ENCODE measurements at regions not wholly inside any gene's neighbourhood (a gene's known extent, or its start where the extent isn't known, plus 50 kb on each side); places are given as distances from the start of the nearest gene placed in this dataset.
"Not testable (repeated sequence)": the region's sequence is repeated elsewhere in the genome, so short reads cannot be mapped to it uniquely, and the experiment has no call there.

GRCh38 chr3:31188112-31188511 lies 293.7 kb upstream of the GADL1 start:
- no peak for DNase-seq

- DNase-seq, result no peak
These were observed 294.9 kb upstream of the GADL1 start for GRCh38 chr3:31189330-31189729.

- no peak for DNase-seq
These were observed 295.5 kb upstream of the GADL1 start for GRCh38 chr3:31189971-31190370.

GRCh38 chr3:31191354-31191753 lies 296.9 kb upstream of the GADL1 start:
- DNase-seq, result no peak

- DNase-seq, result no peak
These were observed 299.0 kb upstream of the GADL1 start for GRCh38 chr3:31193429-31193828.

- no peak for DNase-seq
These were observed 299.4 kb upstream of the GADL1 start for GRCh38 chr3:31193871-31194270.

GRCh38 chr3:31196261-31196660 lies 301.8 kb upstream of the GADL1 start:
- no peak for DNase-seq

GRCh38 chr3:31196881-31197364 lies 302.5 kb upstream of the GADL1 start:
- DNase-seq, result no peak

GRCh38 chr3:31197941-31198340 lies 303.5 kb upstream of the GADL1 start:
- DNase-seq, result no peak

- no peak for DNase-seq
These were observed 304.4 kb upstream of the GADL1 start for GRCh38 chr3:31198890-31199289.

GRCh38 chr3:31203960-31204795 lies 309.7 kb upstream of the GADL1 start:
- DNase-seq, result no peak

GRCh38 chr3:31204796-31205056 lies 310.3 kb upstream of the GADL1 start:
- not testable (repeated sequence) for DNase-seq

- DNase-seq, result no peak
These were observed 315.7 kb upstream of the GADL1 start for GRCh38 chr3:31210068-31210645.

GRCh38 chr3:31213869-31214486 lies 318.7 kb upstream of the STT3B start:
- DNase-seq, result peak; percentile 55

- no peak for DNase-seq
These were observed 314.6 kb upstream of the STT3B start for GRCh38 chr3:31218082-31218481.

- no peak for DNase-seq
These were observed 313.4 kb upstream of the STT3B start for GRCh38 chr3:31219131-31219843.

GRCh38 chr3:31220431-31220830 lies 312.3 kb upstream of the STT3B start:
- no peak for DNase-seq

GRCh38 chr3:31223278-31223677 lies 309.4 kb upstream of the STT3B start:
- peak; percentile 33 for DNase-seq

- no peak for DNase-seq
These were observed 307.8 kb upstream of the STT3B start for GRCh38 chr3:31224936-31225335.

- no peak for DNase-seq
These were observed 306.8 kb upstream of the STT3B start for GRCh38 chr3:31225923-31226322.

- DNase-seq, result peak; percentile 61
These were observed 306.4 kb upstream of the STT3B start for GRCh38 chr3:31226346-31226745.

GRCh38 chr3:31227131-31227562 lies 305.6 kb upstream of the STT3B start:
- peak; percentile 8 for DNase-seq

GRCh38 chr3:31230425-31231223 lies 302.1 kb upstream of the STT3B start:
- peak; percentile 13 for DNase-seq

Measured in CD4-positive, alpha-beta T cell treated with Interleukin-6 for 4 hours (primary cell).